D341Med (cell line): ENCODE measurements at regions not wholly inside any gene's neighbourhood (a gene's known extent, or its start where the extent isn't known, plus 50 kb on each side); places are given as distances from the start of the nearest gene placed in this dataset.

Experiments
- DNase-seq: peaks from one replicate; pipeline ENCODE4 v3.0.0; 2012; ENCODE audit warnings: low spot score

GRCh38 chr10:106183041-106183440 is 981.5 kb downstream of the SORCS1 start:
- no peak for DNase-seq

GRCh38 chr10:106182542-106182941 is 982.0 kb downstream of the SORCS1 start:
- no peak for DNase-seq

GRCh38 chr10:106181501-106181900 is 983.0 kb downstream of the SORCS1 start:
- no peak for DNase-seq

GRCh38 chr10:106179430-106179829 is 985.1 kb downstream of the SORCS1 start:
- no peak for DNase-seq

DNA sequence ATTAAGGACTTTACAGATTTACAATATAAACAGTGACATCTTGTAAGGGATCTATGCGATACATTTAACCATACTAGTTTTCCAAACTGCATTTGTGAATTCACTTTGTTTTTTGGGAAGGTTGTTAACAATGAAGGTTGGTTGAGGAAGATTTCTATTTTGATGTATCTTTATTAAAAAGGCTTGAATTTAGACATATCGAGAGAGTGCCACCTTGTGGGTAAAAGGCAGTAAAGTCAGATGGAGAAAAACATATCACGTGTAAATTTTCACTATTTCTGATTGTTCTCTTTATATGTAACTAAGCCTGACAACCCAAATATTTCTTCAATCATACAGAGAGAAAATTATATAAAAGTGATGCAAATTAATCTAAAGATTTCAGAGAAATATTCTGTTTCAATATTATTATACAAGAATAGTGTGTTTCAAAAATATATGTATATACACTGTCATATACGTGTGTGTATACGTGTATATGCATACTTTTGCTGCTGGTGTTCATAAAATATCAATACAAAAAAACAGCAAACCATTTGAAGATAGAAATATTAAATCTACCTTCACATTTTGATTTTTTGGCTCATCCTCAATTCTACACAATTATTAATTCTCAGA is 988.6 kb downstream of the SORCS1 start:
- DNase-seq: no peak

GRCh38 chr10:106173838-106174237 is 990.7 kb downstream of the SORCS1 start:
- no peak for DNase-seq

GRCh38 chr10:106169241-106169640 is 995.3 kb downstream of the SORCS1 start:
- DNase-seq: no peak

DNA sequence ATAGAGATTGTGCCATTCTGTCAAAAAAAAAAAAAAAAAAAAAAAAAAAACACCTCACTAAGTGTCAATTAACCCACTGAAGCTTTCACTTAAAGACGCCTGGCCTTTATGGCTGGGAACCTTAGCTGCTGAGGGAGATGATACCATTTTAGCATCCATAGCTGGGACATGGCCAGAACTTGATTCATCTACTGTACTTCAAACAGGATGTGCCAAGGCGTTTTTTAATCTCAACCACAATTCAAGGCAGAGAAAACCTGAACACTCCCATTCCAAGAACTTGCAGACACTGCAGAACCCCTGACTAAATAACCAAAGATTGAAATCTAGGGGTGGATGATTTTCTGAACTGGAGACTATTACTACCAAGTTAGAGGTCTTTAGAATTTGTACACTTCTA is 996.6 kb downstream of the SORCS1 start:
- DNase-seq: no peak

- DNase-seq: no peak
These were observed 1006.3 kb downstream of the SORCS1 start for GRCh38 chr10:106158241-106158640.

DNA sequence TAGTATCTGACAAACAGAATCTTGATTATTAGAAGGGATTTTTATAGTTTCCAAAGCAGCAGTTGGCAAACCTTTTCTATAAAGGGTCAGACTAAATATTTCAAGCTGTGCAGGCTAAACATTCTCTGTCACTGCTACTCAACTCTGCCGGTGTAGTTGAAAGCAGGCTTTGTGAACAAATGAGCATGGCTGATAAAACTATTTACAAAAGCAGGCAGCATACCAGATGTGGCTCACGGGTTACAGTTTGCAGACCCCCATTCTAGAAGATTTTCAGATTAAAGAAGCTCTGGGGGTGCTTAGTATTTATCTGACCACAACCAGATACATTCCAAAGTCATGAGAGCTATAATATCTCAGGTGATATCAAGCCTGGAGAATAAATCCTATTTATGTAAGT is 1017.5 kb downstream of the SORCS1 start:
- DNase-seq: no peak

DNA sequence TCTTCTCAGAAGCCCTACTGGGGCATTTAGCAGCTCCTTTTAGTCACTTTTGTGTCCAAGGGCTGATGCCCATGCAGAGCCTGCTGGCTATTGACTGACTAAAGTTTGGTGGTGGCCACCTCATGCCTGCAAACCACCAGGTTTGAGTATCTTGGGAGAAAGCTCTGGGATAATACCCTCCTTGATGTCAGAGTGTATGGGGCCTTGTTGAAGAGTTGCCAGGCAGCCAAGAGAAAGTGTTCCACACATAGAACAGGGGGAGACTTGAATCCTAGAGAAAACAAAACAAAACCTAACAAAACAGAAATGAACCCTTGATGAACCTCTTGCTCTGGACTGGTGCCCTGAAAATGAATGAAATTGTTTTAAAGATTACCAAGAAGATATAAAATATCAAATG is 1024.6 kb downstream of the SORCS1 start:
- no peak for DNase-seq

DNA sequence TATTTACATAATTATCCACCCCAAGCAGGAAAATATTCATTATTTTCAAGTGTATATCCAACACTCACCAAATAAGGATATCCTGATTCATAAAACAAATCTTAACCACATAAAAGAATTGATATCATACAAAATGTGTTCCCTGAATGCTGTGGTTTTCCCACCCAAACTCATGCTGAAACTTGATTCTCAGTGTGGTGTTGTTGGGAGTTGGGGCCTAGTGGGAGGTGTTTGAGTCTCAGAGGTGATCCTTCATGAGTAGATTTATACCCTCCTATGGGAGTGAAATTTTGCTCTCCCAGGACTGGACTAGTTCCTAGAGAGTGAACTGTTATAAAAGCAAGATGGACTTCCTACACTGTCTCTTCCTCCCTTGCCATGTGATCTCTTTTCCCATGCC is 1028.3 kb downstream of the SORCS1 start:
- no peak for DNase-seq

DNA sequence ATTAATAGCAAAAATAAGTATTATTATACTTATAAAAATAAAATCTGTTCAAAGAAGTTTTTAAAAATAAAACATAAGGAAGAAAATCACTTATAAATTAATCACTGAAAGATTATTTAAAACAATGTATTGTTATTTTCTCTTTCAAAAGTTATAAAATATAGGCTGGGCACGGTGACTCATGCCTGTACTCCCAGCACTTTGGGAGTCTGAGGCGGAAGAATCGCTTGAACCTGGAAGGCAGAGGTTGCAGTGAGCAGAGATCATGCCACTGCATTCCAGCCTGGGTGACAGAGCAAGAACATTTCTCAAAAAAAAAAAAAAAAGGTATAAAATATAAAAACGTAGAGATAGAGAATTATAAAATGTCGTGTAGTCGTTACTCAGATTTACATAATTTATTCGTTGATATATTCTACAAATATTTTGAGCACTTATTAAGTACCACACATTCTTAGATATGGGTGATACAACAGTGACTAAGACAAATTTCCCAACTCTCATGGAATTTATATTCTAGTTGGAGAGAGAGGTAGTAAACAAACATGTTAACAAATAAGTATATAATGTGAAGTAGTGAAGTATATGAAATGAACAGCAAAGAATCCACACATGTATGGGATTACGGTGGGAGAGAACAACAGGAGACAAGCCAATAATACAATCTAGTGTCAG is 1030.0 kb downstream of the SORCS1 start:
- DNase-seq: no peak

GRCh38 chr10:106133451-106133850 is 1031.1 kb downstream of the SORCS1 start:
- DNase-seq: no peak

GRCh38 chr10:106132956-106133355 is 1031.5 kb downstream of the SORCS1 start:
- no peak for DNase-seq

GRCh38 chr10:106114656-106115186 is 1049.8 kb downstream of the SORCS1 start:
- DNase-seq: no peak

DNA sequence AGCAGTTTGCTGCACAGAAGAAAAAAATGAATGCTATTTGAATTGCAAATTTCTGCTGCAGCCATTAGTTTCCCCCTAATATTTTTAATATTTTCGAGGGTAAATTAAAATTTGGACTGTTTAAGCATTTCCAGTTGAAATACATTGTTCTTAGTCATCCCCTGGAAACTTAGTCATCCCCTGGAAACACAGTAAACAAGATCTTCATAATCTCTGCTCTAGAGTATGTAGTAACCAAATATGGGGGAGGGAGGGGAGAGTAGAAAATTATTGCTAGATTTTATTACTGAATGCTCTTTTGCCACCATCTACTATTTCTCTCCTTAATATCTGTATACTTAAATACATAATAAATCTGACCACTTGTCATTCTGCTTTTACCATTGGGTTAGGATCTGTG is 1053.3 kb downstream of the SORCS1 start:
- DNase-seq: no peak

DNA sequence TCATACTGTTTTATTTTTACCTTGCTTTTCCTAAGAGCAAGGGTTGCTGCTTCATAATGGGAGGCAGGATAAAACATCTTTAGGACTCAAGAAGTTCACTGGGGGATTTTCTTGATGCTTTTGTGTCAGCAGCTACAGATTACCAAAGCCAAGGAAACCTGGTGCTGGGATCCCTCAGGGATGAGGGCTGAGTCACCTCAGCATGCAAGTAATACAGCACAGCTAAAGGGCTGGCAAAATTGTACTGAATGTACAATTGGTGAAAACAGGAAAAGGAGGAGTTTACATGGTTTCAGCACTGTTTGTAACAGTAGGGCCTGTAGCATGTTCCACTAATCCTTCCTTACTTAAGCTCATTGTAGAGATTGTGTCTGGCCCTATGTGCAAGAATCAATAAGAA is 1056.8 kb downstream of the SORCS1 start:
- DNase-seq: no peak

- DNase-seq: no peak
These were observed 1058.4 kb downstream of the SORCS1 start for GRCh38 chr10:106106114-106106513.

DNA sequence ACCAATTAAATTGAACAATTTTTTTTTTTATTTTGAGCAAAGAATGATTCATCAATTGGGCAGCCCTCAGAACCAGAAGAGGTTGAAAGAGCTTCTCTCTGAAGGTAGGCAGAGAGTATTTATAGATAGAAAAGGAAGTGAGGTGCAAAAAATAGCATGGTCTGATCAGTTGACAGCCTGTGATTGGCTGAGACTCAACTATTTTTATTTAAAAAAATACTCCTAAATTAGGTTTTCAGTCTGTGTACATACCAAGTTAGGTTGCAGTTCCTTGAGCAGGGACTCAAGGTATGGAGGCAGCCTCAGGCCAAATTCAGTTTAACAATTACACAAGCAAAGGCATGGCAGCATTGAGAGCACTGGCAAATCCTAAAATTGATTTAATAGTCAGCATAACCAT is 1074.7 kb downstream of the SORCS1 start:
- no peak for DNase-seq

GRCh38 chr10:106086391-106086790 is 1078.1 kb downstream of the SORCS1 start:
- DNase-seq: no peak

GRCh38 chr10:106083572-106083971 is 1080.9 kb downstream of the SORCS1 start:
- DNase-seq: no peak

DNA sequence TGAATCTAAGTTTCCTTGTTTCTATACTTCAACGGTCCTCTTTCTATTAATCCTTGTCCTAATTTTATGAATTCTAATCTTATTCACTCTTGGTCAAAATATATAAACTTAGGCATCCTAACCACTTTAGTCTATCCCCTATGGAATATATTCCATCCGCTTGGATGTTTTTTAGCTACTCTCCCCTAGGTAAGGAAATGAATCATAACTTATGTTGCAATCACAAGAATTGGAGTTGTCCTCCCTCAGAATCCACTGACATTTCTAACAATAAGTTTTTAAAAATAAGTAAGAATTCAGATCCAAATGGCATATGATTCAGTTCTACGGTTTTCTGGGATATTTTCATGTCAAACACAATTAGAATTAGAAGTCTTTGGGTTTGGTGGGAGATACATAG is 1081.6 kb downstream of the SORCS1 start:
- no peak for DNase-seq
